ENCODE measurements at regions not wholly inside any gene's neighbourhood (a gene's known extent, or its start where the extent isn't known, plus 50 kb on each side); places are given as distances from the start of the nearest gene placed in this dataset.
"Not testable (repeated sequence)": the region's sequence is repeated elsewhere in the genome, so short reads cannot be mapped to it uniquely, and the experiment has no call there.

DNA sequence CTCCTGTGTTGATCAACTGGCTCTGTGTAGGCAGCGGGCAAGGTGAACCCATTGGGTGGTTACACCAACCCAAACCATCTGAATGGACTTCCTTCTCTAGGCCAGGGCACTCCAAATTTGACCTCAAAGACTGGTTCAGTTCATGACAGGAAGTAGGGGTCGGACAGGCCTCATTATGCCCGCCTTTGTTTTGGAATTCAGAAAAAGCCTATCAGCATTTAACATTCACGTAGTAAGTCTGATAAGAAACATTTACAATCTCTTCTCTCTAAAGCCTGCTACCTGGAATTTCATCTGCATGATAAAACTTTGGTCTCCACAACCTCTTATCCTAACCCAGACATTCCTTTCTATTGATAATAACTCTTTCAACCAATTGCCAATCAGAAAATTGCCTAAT lies 97.1 kb upstream of the ETV3 start:
- ATAC-seq: no peak

DNA sequence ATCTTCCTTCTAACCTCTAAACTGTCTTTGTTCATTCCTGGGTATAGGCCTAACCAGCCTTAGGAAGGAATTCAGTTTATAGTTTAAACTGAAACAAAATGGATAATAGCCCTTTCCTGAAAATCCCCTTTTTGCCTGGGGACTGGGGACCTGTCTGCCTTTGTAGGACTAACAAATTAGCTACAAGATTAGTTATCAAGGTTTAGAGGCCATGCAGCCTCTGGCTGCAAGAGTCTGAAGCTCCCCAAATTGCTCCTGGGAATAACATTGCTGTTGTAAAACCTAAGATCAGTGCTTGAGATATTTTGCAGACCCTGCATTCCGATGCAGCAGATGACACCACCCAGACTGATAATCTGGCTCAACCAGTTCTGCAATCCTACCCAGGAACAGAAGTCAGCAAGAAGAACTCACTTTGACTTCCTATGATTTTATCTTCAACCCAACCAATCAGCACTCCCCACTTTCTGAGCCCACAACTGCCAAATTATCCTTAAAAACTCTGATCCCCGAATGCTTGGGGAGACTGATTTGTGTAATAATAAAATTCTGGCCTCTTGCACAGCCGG lies 96.6 kb upstream of the ETV3 start:
- no peak for ATAC-seq

More for the DNA sequence above, 97.1 kb upstream of the ETV3 start:
- no peak for DNase-seq (ENCODE audit: low spot score)

DNA sequence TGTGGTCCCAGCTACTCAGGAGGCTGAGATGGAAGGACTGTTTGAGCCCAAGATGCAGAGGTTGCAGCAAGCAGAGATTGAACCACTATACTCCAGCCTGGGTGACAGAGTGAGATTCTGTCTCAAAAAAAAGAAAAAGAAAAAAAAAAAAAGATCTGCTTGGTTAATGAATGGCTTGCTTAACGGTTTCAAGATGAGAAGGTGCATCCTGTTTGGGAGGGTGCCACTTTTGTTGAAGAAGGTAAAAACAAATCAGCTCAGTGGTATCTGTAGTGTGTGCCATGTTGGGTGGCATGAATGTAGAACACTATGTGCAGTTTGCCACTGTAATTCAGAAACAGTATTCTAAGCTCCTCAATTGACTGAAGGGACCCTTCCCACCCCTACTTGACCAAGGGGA lies 94.9 kb upstream of the ETV3 start:
- DNase-seq (ENCODE audit: low spot score): no peak
- no peak for ATAC-seq

More for the DNA sequence above, 96.6 kb upstream of the ETV3 start:
- DNase-seq (ENCODE audit: low spot score): no peak

DNA sequence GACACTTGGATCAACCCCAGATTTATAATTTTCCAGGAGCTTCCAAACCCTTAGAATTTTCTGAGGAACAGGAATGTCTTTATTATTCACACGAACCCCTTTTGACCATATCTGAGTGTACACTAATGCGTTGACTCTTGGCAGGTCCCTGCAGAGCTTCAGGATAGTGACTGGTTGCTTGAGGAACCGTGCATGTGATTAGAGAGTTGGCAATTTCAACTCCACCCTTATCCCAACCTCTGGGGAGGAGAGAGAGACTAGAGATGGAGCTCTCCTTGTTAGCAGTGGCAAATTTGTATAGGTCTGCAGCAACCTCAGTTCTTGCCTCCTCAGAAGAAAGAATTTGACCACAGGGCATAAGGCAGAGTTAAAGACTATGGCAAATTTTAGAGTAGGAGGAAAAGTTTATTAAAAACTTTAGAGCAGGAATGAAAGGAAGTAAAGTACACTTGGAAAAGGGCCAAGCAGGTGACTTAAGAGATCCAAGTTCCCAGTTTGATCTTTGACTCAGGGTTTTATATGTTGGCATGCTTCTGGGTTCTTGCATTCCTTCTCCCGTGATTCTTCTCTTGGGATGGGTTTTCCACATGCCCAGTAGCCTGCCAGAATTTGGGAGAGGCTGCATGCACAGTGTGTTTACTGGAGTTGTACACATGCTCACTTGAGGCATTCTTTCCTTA lies 93.8 kb upstream of the ETV3 start:
- DNase-seq (ENCODE audit: low spot score): no peak
- no peak for ATAC-seq

DNA sequence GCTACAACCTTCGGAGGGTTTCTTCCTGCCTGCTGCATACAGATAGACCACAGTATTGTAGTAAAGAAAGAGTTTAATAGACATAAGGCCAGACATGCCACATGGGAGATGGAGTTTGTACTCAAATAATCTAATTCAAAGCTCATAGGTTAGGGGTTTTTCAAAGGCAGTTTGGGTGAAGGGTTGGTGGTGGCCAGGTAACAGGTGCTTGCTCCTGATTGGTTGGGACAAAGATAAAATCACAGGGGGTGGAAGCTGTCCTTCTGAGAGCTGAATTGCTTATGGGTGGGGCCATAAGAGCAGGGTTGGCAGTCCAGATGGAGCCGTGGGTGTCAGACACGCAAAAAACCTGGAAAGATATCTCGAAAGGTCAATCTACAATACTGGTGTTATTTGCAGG lies 92.3 kb upstream of the ETV3 start:
- ATAC-seq (peak; percentile 28), DNase-seq (ENCODE audit: low spot score) (no peak)

DNA sequence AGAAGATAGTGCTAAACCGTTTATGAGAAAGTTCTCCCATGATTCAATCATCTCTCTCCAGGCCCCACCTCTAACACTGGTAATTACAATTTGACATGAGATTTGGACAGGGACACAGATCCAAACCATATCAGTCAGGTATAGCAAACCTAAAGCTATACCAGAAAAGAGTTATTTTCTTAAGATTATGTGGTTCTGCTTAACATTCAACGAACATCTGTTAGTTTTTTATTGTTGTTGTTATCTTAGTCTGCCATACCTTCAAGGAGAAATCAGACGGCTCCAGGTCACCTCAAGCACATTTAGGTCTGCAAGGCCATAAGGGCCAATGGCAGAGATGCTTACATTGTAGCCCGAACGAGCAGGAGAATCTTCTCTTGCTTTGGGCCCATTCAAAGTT lies 89.5 kb upstream of the ETV3 start:
- DNase-seq (ENCODE audit: low spot score): no peak
- ATAC-seq: no peak

DNA sequence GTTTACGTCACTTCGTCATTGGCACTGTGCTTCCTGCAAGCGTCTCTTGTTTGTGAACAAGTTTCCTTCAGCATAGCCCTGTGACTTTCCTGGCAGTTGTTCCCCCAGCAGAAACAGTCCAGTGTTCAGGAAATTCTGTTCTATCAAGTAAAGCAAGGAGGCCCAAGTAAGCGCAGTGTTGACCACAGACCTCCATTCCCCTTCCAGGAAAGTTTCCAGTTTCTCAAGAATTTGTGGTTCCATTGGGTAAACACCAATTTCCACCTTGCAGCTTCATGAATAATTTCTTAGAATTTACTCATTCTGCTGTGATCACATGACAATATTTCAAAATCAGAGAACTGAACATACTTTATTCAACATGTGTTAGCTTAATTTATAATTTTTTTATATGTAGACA lies 88.5 kb upstream of the ETV3 start:
- DNase-seq (ENCODE audit: low spot score) (no peak), ATAC-seq (no peak)

DNA sequence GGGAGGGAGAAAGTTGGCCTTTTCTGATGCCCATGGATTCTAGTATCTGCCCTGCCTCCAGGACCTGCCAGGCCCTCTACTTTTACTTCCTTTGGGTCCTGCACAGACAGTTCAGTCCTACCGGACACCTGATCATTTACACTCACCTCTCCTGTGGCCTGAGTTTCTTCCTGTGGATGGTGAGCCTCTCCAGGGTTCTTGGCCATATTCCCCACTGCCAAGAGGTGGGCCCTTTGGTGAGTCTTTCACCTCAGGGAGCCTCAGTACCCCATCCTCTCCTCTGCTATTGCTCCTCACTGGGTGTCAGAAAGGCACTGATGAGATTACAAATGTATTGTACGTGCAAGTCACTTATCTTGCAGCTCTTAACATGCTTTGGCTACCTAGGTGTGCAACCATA lies 81.4 kb upstream of the ETV3 start:
- ATAC-seq (no peak), DNase-seq (ENCODE audit: low spot score) (no peak)

DNA sequence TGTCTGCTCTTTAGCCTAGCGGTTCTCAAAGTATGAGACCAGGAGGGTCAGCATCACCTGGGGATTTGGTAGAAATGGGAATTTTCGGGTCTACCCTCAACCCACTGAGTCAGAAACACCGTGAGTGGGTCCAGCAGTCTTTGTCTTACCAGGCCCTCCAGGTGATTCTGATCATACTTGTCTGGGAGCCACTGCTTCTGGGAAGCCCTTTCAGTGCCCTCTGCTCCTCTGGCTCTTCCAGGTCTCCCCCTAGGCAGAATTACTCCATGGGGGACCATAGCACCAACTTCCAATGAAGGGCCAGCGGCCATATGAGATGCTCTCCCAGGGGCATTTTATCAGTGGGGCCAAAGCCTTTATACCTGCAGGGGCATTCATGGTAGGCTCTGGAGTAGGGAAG lies 81.0 kb upstream of the ETV3 start:
- ATAC-seq: no peak
- no peak for DNase-seq (ENCODE audit: low spot score)

DNA sequence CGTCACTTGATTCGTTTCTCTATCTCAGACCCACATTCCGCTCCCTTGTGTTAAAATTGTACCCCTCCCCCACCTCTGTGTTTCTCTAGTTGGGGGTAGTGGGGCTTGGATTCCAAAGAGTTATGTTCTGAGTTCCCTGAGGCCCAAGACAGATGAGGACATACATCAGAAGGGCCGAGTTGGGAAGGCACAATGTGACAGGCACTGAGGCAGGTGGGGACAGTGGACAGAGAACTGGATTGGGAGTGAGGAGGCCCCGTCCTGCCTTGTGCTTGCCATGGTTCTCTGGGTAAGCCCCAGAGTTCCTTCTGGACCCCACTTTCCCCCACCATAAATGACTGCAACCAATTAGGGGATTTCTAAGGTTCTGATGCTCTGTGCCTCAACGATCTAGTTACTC lies 80.5 kb upstream of the ETV3 start:
- no peak for ATAC-seq

DNA sequence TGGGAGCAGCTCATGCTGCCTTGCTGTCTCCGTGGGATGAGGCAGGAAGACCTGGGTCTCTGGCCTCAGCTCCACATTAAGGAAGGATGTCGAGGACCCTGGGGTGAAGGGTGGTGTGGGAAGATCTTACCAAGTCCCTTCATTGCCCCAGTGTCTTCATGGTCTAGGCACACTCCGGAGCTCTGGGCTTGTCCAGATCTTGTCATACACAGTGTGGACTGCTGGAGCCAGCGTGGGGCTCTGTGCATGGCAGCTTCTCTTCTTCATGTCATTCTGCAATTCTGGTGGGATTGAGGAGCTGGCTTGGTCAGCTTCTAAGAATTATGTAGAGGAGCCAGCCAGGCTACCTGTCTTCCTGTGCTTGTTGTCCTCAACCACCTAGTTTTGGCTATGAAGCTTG lies 79.3 kb upstream of the ETV3 start:
- ATAC-seq: no peak
- DNase-seq (ENCODE audit: low spot score): no peak

More for the DNA sequence above, 80.5 kb upstream of the ETV3 start:
- no peak for DNase-seq (ENCODE audit: low spot score)

DNA sequence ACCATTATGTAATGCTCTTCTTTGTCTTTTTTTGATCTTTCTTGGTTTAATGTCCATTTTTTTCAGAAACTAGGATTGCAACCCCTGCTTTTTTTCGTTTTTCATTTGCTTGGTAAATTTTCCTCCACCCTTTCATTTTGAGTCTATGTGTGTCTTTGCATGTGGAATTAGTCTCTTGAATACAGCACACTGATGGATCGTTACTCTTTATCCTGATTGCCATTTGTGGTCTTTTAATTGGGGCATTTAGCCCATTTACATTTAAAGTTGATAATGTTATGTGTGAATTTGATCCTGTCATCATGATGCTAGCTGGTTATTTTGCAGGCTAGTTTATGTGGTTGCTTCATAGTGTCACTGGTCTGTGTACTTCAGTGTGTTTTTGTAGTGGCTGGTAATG lies 75.6 kb upstream of the ETV3 start:
- DNase-seq (ENCODE audit: low spot score) (no peak), ATAC-seq (no peak)

DNA sequence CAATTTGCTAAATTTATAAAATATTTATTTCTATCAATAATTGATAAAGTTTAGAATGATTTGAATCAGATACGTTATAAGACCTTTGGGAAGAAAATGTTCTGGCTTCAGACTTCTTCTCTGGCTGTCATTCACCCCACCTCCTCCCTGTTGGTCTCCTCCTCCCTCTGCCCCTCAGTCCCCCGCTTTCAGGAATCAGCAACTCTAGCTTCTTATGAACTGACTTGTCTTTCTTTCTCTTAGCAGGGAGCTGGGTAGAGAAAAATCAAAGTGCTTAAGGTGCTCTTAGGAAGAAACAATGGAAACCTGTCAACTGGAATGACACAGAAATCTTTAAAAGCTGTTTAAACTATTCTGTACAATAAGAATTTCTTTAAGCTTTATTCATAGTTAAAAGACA lies 71.3 kb upstream of the ETV3 start:
- ATAC-seq: no peak
- DNase-seq (ENCODE audit: low spot score): no peak

DNA sequence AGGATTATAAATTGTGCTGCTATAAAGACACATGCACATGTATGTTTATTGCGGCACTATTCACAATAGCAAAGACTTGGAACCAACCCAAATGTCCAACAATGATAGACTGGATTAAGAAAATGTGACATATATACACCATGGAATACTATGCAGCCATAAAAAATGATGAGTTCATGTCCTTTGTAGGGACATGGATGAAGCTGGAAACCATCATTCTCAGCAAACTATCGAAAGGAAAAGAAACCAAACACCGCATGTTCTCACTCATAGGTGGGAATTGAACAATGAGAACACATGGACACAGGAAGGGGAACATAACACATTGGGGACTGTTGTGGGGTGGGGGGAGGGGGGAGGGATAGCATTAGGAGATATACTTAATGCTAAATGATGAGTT lies 67.8 kb upstream of the ETV3 start:
- not testable (repeated sequence) for DNase-seq (ENCODE audit: low spot score); ATAC-seq

DNA sequence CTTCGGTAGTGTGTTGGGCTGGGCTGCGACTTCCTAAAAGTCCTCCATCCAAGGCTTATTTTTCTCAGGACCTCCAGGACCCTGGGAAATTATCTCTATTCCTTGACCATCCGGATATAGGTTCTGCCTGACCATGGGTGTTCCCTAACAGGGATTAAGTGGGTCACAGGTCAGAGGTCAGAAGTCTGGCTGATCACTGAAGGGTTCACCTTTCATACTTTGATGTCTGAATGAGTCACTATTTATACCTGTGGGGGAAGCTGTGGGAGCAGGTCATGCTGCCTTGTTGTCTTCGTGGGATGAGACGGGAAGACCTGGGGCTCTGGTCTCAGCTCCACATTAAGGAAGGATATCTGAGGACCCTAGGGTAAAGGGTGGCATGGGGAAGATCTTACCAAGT lies 65.0 kb upstream of the ETV3 start:
- DNase-seq (ENCODE audit: low spot score) (no peak), ATAC-seq (no peak)

DNA sequence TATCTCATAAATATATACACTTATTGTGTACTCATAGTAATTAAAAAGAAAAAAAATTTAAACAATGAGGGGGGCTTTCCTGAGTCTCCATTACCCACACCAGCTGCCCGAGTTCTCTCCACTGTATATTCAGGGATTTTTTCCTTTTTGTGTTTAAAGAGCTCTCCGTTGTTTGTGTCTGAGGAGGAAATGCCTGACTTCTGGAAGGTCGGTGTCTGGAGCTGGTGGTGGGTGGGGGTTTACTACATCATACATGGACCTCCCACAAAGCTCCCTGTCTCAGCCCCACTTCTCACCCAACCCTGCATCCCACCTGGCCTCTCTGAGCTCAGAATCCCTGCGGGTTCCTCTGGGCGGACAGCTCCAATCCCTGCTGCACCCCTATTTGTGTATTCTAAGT lies 64.1 kb upstream of the ETV3 start:
- DNase-seq (ENCODE audit: low spot score): no peak
- ATAC-seq: no peak

DNA sequence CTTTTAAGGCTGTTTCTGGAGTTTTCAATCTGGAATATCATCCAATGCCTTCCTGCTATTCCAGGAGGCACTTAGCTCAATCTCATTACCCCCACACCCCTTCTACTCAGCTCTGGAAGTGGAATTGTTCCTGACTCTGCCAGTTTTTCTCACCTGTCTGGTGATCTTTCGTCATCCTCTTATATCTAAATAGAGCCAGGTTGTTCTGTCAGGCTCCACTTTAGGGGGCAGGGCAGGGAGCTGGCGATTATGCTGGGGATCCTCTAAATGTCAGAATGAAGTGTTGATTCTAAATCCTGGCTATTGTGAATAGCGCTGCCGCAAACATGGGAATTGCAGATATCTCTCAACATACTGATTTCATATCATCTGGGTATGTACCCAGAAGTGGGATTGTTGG lies 63.6 kb upstream of the ETV3 start:
- ATAC-seq: no peak
- DNase-seq (ENCODE audit: low spot score): no peak

DNA sequence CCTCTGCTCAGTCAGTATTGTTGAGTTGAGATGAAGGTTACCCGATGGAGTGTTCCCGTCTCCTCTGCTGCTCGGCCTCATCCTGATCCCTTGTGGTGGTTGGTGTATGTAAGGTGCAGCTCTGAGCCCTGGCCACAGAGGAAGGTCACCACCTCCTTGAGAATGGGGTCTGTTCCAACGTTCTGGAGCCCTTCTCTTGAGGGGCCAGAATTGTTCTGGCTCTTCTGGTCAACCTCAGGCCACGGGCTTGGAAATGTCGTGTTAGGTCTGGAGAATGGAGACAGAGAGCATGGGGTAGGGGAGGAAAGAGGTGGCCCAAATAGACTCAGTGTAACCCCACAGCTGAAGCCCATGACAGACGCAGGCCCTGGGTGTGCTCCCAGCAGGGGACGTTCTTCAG lies 62.3 kb upstream of the ETV3 start:
- DNase-seq (ENCODE audit: low spot score) (no peak), ATAC-seq (no peak)

DNA sequence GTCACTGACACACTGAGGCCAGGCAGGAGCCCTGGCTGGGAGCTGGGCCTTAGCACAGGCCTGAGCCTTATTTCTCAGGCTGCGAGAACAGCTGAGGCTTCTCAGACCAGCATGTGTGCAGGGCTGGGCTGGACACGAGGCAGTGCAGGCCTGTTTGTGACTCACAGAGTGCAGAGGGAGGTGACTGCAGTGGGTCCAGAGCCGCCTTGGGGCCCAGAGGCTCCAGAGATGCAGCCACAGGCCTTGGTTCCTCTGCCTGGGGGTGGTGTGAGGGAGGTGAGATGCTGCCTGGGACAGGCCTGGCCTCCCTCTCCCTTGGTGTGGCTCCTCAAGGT lies 61.2 kb upstream of the ETV3 start:
- ATAC-seq: no peak
- DNase-seq (ENCODE audit: low spot score): no peak

DNA sequence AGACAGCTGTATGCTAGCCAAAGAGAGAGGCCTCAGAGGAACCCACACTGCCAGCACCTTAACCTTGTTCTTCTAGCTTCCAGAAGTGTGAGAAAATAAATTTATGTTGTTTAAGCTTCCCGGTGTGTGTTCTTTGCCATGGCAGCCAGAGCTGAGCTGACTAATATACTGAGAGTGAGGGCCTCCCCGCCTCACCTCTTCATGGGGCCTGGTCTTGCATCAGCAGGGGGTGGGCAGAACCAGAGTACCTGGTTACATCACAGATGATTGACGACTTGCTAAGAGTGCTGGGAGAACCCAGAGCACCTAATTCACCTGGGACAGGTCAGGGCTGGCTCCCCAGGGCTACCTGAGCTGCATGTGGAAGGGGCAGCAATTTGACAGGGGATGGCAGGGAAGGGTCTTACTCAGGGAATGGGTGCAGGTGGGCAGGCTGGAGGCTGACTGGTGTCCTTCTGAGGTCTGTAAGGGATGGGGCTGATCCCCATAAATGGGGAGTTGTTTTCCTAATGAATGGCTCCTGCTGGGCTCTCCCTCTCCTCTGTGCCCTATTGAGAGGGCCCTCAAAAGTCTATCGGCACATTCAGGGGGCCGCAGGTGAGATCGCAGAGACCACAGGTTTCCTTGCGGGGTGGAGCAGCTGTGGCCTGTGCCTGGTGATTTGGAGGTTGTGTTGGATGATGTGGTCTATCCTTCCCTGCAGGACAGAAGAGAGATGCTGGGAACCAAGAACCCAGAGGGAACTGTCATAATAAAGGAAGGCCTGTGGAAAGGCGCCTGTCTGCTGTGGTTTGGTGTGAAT lies 60.6 kb upstream of the ETV3 start:
- ATAC-seq (no peak), DNase-seq (ENCODE audit: low spot score) (no peak)

DNA sequence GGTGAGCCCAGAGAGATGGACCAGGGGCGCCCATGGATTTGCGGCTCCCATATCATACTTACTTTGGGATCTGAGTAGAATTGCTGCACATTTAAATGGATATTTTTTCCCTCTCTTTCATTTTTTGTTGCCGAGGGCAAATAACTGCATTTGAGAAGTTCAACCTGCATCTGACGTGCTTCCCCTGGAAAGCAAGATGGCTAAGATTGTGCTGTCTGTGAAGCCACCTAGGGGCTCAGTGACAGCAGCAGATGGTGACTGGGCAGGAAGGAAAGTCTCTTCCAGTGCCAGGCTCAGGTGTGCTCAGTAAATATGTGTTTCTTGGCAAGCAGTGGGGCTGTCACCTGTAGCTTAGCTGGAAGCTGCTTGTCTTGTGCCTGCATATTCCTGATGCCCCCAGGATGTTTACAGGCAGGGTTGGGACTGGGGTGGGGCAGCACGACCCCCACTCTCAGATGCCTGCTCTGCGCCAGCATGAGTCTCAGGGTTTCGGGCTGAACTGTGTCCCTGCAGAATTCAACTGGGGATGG lies 59.8 kb upstream of the ETV3 start:
- DNase-seq (ENCODE audit: low spot score): no peak
- no peak for ATAC-seq
